DOHH2 (cell line): ENCODE measurements at regions not wholly inside any gene's neighbourhood (a gene's known extent, or its start where the extent isn't known, plus 50 kb on each side); places are given as distances from the start of the nearest gene placed in this dataset.

Experiments used
- EZH2phosphoT487 ChIP-seq: fragments of 200-600 bp; sonication (generic); IDR thresholded peaks from 2 replicates; pipeline ENCODE4 v1.6.1; 2017; ENCODE audit warnings: borderline replicate concordance, mild to moderate bottlenecking, antibody characterized with exemption, low read length, moderate library complexity, mixed read lengths
- TF ChIP-seq, protein P1 (sequence below): fragments of 200-600 bp; sonication (generic); IDR thresholded peaks from one replicate; pipeline ENCODE4 v1.5.1; 2014; ENCODE audit warnings: antibody characterized with exemption, mild to moderate bottlenecking, low read depth, low read length; ENCODE audit not compliant: poor library complexity, severe bottlenecking

DNA sequence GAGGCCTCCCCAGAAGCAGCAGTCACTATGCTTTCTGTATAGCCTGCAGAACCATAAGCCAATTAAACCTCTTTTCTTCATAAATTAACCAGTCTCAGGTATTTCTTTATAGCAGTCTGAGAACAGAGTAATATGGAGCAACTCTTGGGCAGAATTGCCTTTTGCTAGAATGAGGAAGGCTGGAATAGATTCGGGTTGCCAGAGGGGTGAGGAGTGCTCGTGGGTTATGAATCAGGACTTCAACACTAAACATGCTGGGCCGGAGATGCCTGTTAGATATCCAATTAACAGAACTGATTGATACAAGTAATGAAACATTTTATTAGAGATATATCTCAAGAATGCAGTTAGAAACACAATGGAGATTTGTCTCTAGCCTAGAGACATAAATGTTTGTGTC lies 140.9 kb upstream of the MAP3K1 start:
- TF ChIP-seq, protein P1, sequence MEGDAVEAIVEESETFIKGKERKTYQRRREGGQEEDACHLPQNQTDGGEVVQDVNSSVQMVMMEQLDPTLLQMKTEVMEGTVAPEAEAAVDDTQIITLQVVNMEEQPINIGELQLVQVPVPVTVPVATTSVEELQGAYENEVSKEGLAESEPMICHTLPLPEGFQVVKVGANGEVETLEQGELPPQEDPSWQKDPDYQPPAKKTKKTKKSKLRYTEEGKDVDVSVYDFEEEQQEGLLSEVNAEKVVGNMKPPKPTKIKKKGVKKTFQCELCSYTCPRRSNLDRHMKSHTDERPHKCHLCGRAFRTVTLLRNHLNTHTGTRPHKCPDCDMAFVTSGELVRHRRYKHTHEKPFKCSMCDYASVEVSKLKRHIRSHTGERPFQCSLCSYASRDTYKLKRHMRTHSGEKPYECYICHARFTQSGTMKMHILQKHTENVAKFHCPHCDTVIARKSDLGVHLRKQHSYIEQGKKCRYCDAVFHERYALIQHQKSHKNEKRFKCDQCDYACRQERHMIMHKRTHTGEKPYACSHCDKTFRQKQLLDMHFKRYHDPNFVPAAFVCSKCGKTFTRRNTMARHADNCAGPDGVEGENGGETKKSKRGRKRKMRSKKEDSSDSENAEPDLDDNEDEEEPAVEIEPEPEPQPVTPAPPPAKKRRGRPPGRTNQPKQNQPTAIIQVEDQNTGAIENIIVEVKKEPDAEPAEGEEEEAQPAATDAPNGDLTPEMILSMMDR: no peak
- no peak for TF ChIP-seq EZH2phosphoT487
